ENCODE measurements at regions not wholly inside any gene's neighbourhood (a gene's known extent, or its start where the extent isn't known, plus 50 kb on each side); places are given as distances from the start of the nearest gene placed in this dataset.

- intact Hi-C loops (cut with DNase I): no loop called here
- no peaks in the 10 kb centered on the region for H3K4me1 ChIP-seq
- no peak for DNase-seq
- H3K27me3 ChIP-seq: peaks cover 0 to 8% (median 0%) of the 10 kb centered on the region in 3 donors
- no peaks in the 10 kb centered on the region for H3K9me3 ChIP-seq
- TF ChIP-seq, protein P1, sequence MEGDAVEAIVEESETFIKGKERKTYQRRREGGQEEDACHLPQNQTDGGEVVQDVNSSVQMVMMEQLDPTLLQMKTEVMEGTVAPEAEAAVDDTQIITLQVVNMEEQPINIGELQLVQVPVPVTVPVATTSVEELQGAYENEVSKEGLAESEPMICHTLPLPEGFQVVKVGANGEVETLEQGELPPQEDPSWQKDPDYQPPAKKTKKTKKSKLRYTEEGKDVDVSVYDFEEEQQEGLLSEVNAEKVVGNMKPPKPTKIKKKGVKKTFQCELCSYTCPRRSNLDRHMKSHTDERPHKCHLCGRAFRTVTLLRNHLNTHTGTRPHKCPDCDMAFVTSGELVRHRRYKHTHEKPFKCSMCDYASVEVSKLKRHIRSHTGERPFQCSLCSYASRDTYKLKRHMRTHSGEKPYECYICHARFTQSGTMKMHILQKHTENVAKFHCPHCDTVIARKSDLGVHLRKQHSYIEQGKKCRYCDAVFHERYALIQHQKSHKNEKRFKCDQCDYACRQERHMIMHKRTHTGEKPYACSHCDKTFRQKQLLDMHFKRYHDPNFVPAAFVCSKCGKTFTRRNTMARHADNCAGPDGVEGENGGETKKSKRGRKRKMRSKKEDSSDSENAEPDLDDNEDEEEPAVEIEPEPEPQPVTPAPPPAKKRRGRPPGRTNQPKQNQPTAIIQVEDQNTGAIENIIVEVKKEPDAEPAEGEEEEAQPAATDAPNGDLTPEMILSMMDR (IDR thresholded peaks at IDR 0.05): no peak
- TF ChIP-seq POLR2A (IDR thresholded peaks at IDR 0.05) (no peak), EP300 (IDR thresholded peaks at IDR 0.05) (no peak), POLR2AphosphoS5 (IDR thresholded peaks at IDR 0.05) (no peak)
- H3K27ac ChIP-seq: no peak overlapping the region
- H3K4me3 ChIP-seq: no peak overlapping the region
- no peaks in the 10 kb centered on the region for H3K36me3 ChIP-seq
- 57 to 78% methylated on average over 9 of the region's 9 CpGs for WGBS, 2 donors
These were observed 68.2 kb upstream of the IRX6 start for GRCh38 chr16:55255733-55256282.

DNA sequence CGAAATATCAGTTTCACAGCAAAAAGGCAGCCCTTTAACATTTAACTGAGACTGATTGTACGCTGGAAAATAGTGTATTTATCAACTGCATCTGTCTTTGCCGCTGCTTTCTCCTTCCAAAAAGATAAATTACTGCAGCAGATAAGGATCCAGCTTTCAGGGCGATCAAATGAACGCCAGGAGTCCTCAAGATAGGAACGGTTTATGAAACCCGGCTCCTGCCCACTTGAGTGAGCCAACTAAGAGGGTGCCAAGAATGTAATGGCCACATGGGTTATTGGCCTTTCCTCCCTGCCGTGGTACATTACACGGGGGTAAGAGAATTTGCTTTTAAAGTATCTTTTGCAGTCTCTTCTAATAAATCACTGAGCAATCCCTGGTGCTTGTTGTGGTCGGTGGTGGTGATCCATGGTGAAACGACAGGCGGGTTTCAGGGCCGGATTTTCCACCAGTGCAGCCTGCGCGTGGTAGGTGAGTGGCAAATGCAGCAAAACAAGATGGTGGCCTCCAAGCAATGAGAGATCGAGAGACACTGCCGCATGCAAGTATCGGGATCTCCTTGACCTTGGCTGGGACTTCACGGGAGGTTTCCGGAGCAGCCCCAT, 67.5 kb upstream of the IRX6 start:
- intact Hi-C loops (cut with DNase I): no loop called here

DNA sequence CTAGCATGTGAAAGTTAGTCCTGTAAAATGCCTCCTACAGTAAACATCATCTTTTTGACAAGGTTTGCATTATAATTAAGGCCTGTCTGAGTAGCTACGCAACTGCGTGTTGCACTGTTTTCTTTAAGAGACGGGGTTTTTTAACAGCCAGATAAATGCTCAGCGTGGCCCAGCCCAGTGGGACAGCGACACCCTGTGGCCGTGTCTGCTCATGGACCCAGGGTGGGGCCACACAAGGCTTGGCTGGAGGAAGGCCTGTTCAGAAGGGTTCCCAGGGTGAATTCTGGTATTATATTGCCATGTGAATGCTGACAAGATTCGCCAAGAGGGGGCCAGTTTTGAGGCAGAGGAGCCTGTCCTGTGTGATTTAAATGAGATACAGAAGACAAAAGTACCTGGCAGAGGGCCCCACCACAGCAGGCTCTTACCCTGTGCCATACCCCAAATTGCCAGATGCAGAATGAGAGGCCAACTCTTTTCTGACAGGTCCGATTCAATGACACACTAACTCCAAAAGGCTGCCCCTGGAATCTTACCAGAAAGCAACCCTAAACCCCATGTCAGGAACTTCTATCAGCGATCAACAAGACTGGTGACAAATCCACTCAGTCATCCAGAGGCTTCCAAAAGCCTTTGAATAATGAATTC, 65.9 kb upstream of the IRX6 start:
- no peak for TF ChIP-seq POLR2AphosphoS5 (IDR thresholded peaks at IDR 0.05)
- TF ChIP-seq, protein P1 (IDR thresholded peaks at IDR 0.05): peak in 2 of 4 experiments; percentile 18 to 25
- no peak for DNase-seq
- Histone ChIP-seq H3K4me3 (no peak overlapping the region), H3K36me3 (no peaks in the 10 kb centered on the region), H3K27ac (no peak overlapping the region), H3K9me3 (no peaks in the 10 kb centered on the region), H3K27me3 (peaks cover 0 to 8% (median 0%) of the 10 kb centered on the region in 3 donors), H3K4me1 (no peaks in the 10 kb centered on the region)
- WGBS, 2 donors: 24 to 35% methylated on average over 9 of the region's 9 CpGs
- intact Hi-C loops (cut with DNase I): no loop called here

More for the DNA sequence above, 67.5 kb upstream of the IRX6 start:
- Histone ChIP-seq H3K9me3 (no peaks in the 10 kb centered on the region), H3K27me3 (peaks cover 0 to 8% (median 0%) of the 10 kb centered on the region in 3 donors), H3K36me3 (no peaks in the 10 kb centered on the region), H3K27ac (no peak overlapping the region), H3K4me3 (no peak overlapping the region), H3K4me1 (no peaks in the 10 kb centered on the region)
- TF ChIP-seq, protein P1 (IDR thresholded peaks at IDR 0.05): no peak
- TF ChIP-seq POLR2A (IDR thresholded peaks at IDR 0.05) (no peak), EP300 (IDR thresholded peaks at IDR 0.05) (no peak), POLR2AphosphoS5 (IDR thresholded peaks at IDR 0.05) (no peak)
- 85 to 92% methylated on average over 20 of the region's 20 CpGs for whole genome bisulfite sequencing, 2 donors
- DNase-seq: no peak

DNA sequence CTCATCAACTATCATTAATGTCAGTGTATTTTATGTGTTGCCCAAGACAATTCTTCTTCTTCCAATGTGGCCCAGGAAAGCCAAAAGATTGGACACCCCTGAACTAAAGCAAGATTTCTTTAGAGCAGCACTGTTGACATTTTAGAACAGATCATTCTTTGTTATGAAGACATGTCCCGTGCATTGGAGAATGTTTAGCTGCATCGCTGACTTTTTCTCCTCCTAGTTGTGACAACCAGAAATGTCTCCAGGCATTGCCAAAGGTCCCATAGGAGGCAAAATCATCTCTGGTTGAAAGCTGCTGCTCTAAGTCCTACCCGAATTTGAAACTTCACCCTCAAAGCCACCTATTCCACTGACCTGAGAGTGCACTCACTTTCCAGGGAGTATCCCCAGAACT, 62.7 kb upstream of the IRX6 start:
- 84 to 85% methylated on average over 3 of the region's 3 CpGs for WGBS, 2 donors
- Histone ChIP-seq H3K27ac (no peak overlapping the region), H3K9me3 (peaks cover 0 to 3% (median 0%) of the 10 kb centered on the region in 4 donors), H3K4me1 (no peaks in the 10 kb centered on the region), H3K4me3 (no peak overlapping the region), H3K27me3 (no peaks in the 10 kb centered on the region), H3K36me3 (no peaks in the 10 kb centered on the region)
- DNase-seq: no peak
- intact Hi-C loops (cut with DNase I): no loop called here
- TF ChIP-seq POLR2AphosphoS5 (IDR thresholded peaks at IDR 0.05) (no peak), EP300 (IDR thresholded peaks at IDR 0.05) (no peak), POLR2A (IDR thresholded peaks at IDR 0.05) (no peak)
- TF ChIP-seq, protein P1 (IDR thresholded peaks at IDR 0.05): no peak

Data from sigmoid colon (tissue), 6 donors.